ENCODE measurements at regions not wholly inside any gene's neighbourhood (a gene's known extent, or its start where the extent isn't known, plus 50 kb on each side); places are given as distances from the start of the nearest gene placed in this dataset.

DNA sequence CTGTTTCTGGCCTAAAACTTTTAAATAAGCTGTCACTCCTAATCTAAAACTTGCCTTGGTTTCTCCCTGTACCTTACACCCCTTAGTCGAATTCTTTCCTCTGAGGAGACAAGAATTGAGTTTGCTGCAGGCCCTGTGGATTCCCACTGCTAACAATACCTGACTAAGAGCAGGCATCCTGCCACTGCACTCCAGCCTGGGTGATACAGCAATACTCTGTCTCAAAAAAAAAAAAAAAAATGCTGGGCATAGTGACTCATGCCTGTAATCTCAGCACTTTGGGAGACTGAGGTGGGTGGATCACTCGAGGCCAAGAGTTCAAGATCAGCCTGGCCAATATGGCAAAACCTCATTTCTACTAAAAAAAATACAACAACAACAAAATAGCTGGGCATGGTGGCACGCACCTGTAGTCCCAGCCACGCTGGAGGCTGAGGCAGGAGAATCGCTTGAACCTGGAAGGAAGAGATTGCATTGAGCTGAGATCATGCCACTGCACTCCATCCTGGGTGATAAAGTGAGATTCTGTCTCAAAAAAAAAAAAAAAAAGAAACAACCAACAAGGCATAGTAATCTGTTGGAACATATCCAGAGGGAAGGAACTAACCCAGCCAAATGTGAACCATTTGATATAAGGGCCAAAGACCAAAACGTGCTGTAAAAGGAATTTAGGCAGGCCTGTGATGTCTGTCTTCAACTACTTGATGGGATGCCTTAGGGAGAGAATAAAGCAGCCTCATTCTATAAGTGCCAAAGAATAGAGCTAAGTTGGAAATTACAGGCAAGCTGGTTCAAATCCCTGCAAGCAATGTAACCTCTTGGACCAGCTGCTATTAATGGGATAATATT is 732.7 kb upstream of the AUTS2 start:
- TF ChIP-seq, protein P1, sequence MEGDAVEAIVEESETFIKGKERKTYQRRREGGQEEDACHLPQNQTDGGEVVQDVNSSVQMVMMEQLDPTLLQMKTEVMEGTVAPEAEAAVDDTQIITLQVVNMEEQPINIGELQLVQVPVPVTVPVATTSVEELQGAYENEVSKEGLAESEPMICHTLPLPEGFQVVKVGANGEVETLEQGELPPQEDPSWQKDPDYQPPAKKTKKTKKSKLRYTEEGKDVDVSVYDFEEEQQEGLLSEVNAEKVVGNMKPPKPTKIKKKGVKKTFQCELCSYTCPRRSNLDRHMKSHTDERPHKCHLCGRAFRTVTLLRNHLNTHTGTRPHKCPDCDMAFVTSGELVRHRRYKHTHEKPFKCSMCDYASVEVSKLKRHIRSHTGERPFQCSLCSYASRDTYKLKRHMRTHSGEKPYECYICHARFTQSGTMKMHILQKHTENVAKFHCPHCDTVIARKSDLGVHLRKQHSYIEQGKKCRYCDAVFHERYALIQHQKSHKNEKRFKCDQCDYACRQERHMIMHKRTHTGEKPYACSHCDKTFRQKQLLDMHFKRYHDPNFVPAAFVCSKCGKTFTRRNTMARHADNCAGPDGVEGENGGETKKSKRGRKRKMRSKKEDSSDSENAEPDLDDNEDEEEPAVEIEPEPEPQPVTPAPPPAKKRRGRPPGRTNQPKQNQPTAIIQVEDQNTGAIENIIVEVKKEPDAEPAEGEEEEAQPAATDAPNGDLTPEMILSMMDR (IDR thresholded peaks at IDR 0.05) = no peak
- no peak for TF ChIP-seq POLR2A (IDR thresholded peaks at IDR 0.05)
